PC-9 (cell line): ENCODE measurements at regions not wholly inside any gene's neighbourhood (a gene's known extent, or its start where the extent isn't known, plus 50 kb on each side); places are given as distances from the start of the nearest gene placed in this dataset.

Experiments used
- CTCF ChIP-seq: fragments of 200-600 bp; sonication (generic); conservative IDR thresholded peaks from 2 replicates; pipeline ENCODE4 v1.6.1; 2017; ENCODE audit warnings: mixed run types, antibody characterized with exemption, mild to moderate bottlenecking, moderate library complexity
- EZH2 ChIP-seq: fragments of 200-600 bp; sonication (generic); IDR thresholded peaks from 2 replicates; pipeline ENCODE4 v1.8.0; 2017; ENCODE audit warnings: antibody characterized with exemption, low read depth

- no peak for TF ChIP-seq CTCF
- TF ChIP-seq EZH2 = no peak
Observed at GRCh38 chr5:124952566-124952965, 206.1 kb upstream of the ZNF608 start.
